Activated naive CD4-positive, alpha-beta T cell treated with anti-CD3 and anti-CD28 coated beads for 36 hours (primary cell): ENCODE measurements at regions not wholly inside any gene's neighbourhood (a gene's known extent, or its start where the extent isn't known, plus 50 kb on each side); places are given as distances from the start of the nearest gene placed in this dataset.

ENCODE experiments used
- CTCF ChIA-PET: fragments of 350-600 bp; sonication (Branson Sonifier 250); formaldehyde crosslinking; loops from one replicate; lab custom pipeline; 2021; ENCODE audit warnings: antibody characterized with exemption; lab: Charles Lee
- DNase-seq: peaks from one replicate; pipeline ENCODE4 v3.0.0-alpha.2; 2020
- H3K27ac Mint-ChIP-seq: one replicate; pipeline ENCODE4 v1.8.0; 2021; ENCODE audit warnings: mild to moderate bottlenecking, mixed read lengths
- H3K27me3 Mint-ChIP-seq: one replicate; pipeline ENCODE4 v1.8.0; 2021; ENCODE audit warnings: low read depth, mixed read lengths
- H3K36me3 Mint-ChIP-seq: one replicate; pipeline ENCODE4 v1.8.0; 2021; ENCODE audit warnings: low read depth, mixed read lengths
- H3K4me1 Mint-ChIP-seq: one replicate; pipeline ENCODE4 v1.8.0; 2021; ENCODE audit warnings: low read depth, mixed read lengths
- H3K4me3 Mint-ChIP-seq: one replicate; pipeline ENCODE4 v1.8.0; 2021; ENCODE audit warnings: mild to moderate bottlenecking, moderate library complexity, mixed read lengths
- H3K9me3 Mint-ChIP-seq: one replicate; pipeline ENCODE4 v1.8.0; 2021; ENCODE audit warnings: mixed read lengths
- intact Hi-C: fragments of 100-400 bp; cut with micrococcal nuclease; formaldehyde crosslinking; loops from one replicate; pipeline ENCODE4 v1.15.1; 2023

DNA sequence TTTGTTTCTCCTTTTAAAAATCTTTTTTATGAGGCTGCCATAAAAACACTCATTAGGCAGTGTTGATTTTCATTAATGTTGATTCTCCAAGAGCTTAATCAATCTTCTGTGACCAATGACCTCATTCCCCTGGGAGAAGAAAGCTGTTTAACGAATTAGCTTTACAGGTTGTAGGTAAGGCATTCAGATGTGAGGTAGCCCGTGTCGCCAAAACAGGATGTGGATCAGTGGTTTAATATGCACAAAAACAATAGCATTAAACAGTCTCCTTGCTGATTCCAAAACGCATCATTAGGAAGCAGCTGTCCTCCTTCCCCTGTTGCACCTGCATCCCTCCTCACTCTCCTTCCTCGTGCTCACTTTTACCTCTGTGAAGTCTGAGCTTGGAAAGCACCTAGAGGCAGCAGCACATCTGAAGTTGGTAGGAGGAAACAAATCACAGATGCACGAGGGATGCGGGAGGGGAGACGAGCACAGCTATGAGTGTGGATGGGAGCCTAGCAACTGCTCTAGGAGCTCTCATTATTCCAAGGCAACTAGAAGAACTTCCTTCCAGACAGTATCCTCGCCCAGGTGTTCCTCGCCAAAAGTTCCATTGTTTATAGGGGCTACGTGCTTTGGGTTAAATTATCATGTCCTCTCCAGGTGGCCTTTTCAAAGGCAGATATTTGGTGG lies 179.4 kb upstream of the SNX19 start:
- CTCF ChIA-PET, result interaction anchor here (0.7 kb wide), 1 partner anchor 31 kb away, joined by 3 read pairs; no protein-coding TSS in a partner anchor

GRCh38 chr11:131099013-131099412 lies 182.7 kb upstream of the SNX19 start:
- CTCF ChIA-PET, result no interaction called here
- Mint-ChIP-seq H3K4me3 (no peak overlapping the region), H3K27ac (no peak overlapping the region), H3K36me3 (no peaks in the 10 kb centered on the region), H3K27me3 (peaks cover 1% of the 10 kb centered on the region), H3K9me3 (no peaks in the 10 kb centered on the region), H3K4me1 (no peaks in the 10 kb centered on the region)
- no peak for DNase-seq
- intact Hi-C loops, result no loop called here

More for the DNA sequence above, 179.4 kb upstream of the SNX19 start:
- Mint-ChIP-seq H3K27me3 (no peaks in the 10 kb centered on the region), H3K9me3 (peaks cover 1% of the 10 kb centered on the region), H3K4me1 (no peaks in the 10 kb centered on the region), H3K4me3 (no peak overlapping the region), H3K36me3 (no peaks in the 10 kb centered on the region), H3K27ac (no peak overlapping the region)
- intact Hi-C loops, result no loop called here
- DNase-seq, result no peak

DNA sequence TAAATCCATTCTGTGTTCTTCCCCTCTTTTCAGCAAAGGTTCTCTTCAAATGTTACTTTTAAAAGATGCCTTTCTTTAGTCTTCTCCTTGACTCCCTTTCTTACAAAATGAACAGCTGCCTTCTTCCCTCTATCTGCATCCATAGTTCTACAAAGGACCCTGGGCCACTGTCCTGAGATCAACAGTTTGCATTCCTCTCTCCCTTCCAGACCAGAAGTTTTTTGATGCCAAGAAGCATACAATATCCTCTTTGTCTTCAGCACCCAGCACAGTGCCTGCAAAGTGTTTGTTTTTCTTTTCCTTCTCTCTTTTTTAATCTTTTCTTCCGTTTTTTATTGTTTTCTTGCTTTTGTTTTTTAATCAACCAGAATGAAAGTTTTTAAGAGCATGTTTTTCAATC lies 183.5 kb upstream of the SNX19 start:
- H3K27me3 Mint-ChIP-seq, result peaks cover 5% of the 10 kb centered on the region
- no peaks in the 10 kb centered on the region for H3K36me3 Mint-ChIP-seq
- no peaks in the 10 kb centered on the region for H3K9me3 Mint-ChIP-seq
- no peaks in the 10 kb centered on the region for H3K4me1 Mint-ChIP-seq
- H3K27ac Mint-ChIP-seq, result no peak overlapping the region
- no peak for DNase-seq
- H3K4me3 Mint-ChIP-seq, result no peak overlapping the region
- intact Hi-C loops, result no loop called here
- CTCF ChIA-PET, result no interaction called here

DNA sequence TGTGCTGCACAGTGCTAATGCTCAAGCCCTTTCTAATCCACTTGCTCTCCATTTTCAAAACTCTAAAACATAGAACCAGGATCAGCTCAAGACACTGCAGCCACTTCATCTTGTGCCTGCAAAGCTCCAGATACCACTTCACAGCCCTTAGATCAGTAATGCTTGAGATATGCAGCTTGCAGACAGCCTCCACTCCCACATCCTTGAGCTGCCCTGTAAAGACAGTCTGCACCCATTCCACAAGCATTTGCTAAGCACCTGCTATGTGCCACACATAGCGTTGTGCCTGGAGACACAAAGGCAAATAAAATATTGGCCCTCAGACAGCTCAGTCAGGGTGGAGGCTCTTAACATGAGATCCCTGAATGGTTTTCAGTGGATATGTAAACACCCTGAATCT lies 192.5 kb upstream of the SNX19 start:
- H3K4me3 Mint-ChIP-seq, result no peak overlapping the region
- CTCF ChIA-PET, result no interaction called here
- H3K9me3 Mint-ChIP-seq, result no peaks in the 10 kb centered on the region
- no peaks in the 10 kb centered on the region for H3K36me3 Mint-ChIP-seq
- H3K27ac Mint-ChIP-seq, result no peak overlapping the region
- intact Hi-C loops, result no loop called here
- H3K4me1 Mint-ChIP-seq, result no peaks in the 10 kb centered on the region
- no peak for DNase-seq
- peaks cover 7% of the 10 kb centered on the region for H3K27me3 Mint-ChIP-seq

DNA sequence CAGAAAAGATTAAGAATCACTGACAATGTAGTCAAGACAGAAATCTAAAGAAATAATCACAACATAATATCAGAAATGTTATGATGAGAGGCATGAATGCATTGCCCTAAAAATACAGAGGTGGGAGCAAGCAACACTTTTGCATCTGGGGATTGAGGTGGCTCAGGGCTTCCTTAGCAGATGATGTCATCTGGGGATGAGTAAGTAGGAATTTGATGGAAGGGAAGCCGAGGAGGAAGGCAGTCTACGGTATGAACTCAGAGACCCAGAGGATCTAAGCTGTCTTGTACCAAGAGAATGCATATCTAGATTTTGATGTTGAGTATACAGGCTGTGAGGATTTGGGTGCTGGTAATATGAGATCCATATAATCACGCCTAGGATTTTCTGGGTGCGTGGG lies 193.0 kb upstream of the SNX19 start:
- no peaks in the 10 kb centered on the region for H3K36me3 Mint-ChIP-seq
- no peaks in the 10 kb centered on the region for H3K4me1 Mint-ChIP-seq
- H3K27ac Mint-ChIP-seq, result no peak overlapping the region
- no peak for DNase-seq
- H3K27me3 Mint-ChIP-seq, result peaks cover 4% of the 10 kb centered on the region
- no peaks in the 10 kb centered on the region for H3K9me3 Mint-ChIP-seq
- intact Hi-C loops, result no loop called here
- CTCF ChIA-PET, result no interaction called here
- no peak overlapping the region for H3K4me3 Mint-ChIP-seq

- CTCF ChIA-PET, result no interaction called here
- no peak overlapping the region for H3K4me3 Mint-ChIP-seq
- H3K4me1 Mint-ChIP-seq, result no peaks in the 10 kb centered on the region
- H3K27ac Mint-ChIP-seq, result no peak overlapping the region
- H3K36me3 Mint-ChIP-seq, result no peaks in the 10 kb centered on the region
- no peaks in the 10 kb centered on the region for H3K9me3 Mint-ChIP-seq
- intact Hi-C loops, result no loop called here
- DNase-seq, result no peak
- peaks cover 2% of the 10 kb centered on the region for H3K27me3 Mint-ChIP-seq
Observed at GRCh38 chr11:131109790-131110189, 193.5 kb upstream of the SNX19 start.

DNA sequence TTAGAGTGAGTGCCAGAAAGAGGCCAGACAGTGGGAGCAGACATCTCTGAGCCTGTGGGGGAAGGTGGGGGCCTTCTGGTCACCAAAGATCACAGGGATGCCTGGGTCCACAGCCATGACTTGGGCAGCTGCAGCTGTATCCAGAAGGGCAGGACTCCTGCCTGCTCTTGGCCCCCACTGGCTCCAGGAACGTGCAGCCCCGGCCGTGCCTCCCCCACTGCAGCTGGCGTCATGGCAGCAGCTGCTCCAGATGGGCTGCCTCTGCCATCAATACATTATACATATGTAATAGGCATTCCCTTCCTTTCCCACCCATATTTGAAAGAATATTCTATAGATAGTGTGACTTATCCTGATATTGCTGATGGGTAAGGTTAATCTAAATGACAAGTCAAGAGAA lies 195.5 kb upstream of the SNX19 start:
- no peak overlapping the region for H3K27ac Mint-ChIP-seq
- H3K9me3 Mint-ChIP-seq, result no peaks in the 10 kb centered on the region
- H3K27me3 Mint-ChIP-seq, result no peaks in the 10 kb centered on the region
- H3K4me3 Mint-ChIP-seq, result no peak overlapping the region
- H3K36me3 Mint-ChIP-seq, result no peaks in the 10 kb centered on the region
- no peak for DNase-seq
- CTCF ChIA-PET, result no interaction called here
- intact Hi-C loops, result no loop called here
- no peaks in the 10 kb centered on the region for H3K4me1 Mint-ChIP-seq

DNA sequence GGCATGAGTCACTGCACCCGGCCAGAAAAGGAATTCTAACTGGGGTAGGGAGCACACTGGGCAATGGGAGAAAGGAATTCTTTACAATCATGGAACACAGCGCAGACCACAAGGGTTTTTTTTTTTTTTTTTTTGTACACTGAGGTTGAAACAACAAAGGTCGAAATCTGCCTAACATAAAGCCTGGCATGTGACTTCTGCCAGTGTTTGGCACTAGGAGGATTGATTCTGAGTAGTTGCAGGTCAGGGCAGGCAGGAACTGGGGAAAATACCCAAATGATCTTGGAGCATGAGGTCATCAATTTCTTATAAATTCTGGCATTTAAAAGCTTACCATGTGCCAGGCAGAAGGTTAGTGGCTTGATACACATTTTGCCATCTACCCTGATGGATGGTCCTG lies 202.0 kb upstream of the SNX19 start:
- no peak overlapping the region for H3K27ac Mint-ChIP-seq
- no peak for DNase-seq
- CTCF ChIA-PET, result no interaction called here

DNA sequence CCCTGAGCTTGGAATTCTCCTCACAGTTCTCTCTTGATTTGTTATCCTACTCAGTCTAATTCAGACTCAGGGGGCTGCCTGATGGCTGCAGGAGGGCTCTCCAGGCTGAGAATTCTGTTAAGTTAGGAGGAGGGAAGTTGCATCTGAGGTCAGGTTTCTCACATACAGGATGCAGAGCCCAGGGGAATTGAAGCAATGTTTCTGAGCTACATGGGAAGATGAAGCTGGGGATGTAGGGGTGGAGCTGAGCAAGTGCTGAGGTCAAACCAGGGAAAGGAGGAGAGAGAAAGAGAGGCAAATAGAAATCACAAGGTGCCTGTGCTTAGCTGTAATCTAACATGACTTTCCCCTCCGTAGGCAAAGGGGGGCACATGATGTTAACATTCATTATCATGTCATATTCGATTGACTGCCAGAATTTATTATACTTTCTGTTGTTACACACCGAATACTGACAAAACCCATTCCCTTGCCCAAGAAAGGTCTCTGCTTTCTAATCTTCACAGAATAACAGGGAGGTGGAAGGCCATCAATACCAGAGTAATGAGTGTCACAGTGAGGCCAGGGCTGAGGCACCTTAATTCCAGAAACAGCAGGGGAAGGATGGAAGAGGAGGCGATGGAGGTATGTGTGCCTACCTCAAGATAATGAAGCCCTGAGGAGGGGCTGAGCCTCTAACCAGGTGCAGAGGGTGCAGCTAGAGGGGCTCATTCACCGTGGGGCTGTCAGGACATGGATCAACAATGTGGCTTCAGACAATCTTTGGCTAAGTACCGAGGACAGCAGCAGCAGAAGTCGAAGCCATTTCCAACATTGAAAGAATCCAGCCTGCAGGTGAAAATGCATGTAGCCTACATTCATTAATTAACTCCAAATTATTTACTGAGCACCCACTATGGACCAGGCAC lies 205.4 kb upstream of the SNX19 start:
- H3K9me3 Mint-ChIP-seq, result peaks cover 11% of the 10 kb centered on the region
- H3K27ac Mint-ChIP-seq, result no peak overlapping the region
- no peak for DNase-seq
- intact Hi-C loops, result no loop called here
- no peak overlapping the region for H3K4me3 Mint-ChIP-seq
- H3K36me3 Mint-ChIP-seq, result no peaks in the 10 kb centered on the region
- H3K27me3 Mint-ChIP-seq, result no peaks in the 10 kb centered on the region
- no peaks in the 10 kb centered on the region for H3K4me1 Mint-ChIP-seq
- CTCF ChIA-PET, result no interaction called here

More for the DNA sequence above, 202.0 kb upstream of the SNX19 start:
- Mint-ChIP-seq H3K9me3 (no peaks in the 10 kb centered on the region), H3K4me3 (no peak overlapping the region), H3K36me3 (no peaks in the 10 kb centered on the region), H3K27me3 (no peaks in the 10 kb centered on the region), H3K4me1 (no peaks in the 10 kb centered on the region)
- intact Hi-C loops, result no loop called here

DNA sequence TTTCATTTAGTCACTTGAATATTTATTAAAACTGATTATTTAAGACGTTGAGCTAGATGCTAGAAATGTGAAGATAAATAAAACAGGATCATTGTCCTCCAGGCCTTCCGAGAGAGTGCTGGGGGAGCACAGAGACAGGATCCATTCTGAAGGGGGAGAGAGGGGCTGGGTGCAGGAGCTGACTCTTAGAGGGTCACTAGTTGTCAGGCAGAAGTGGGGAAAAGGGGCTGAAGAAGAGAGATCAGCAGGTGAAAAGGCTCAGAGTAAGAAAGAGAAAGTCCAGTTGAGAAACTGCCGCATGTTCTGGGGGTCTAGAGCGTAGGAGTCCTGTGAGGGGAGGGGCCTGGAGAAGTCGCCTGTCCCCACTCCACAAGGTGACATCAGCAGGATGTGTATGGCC lies 206.2 kb upstream of the SNX19 start:
- H3K36me3 Mint-ChIP-seq, result no peaks in the 10 kb centered on the region
- peaks cover 18% of the 10 kb centered on the region for H3K9me3 Mint-ChIP-seq
- CTCF ChIA-PET, result no interaction called here
- DNase-seq, result no peak
- intact Hi-C loops, result no loop called here
- no peak overlapping the region for H3K27ac Mint-ChIP-seq
- H3K4me3 Mint-ChIP-seq, result no peak overlapping the region
- H3K27me3 Mint-ChIP-seq, result no peaks in the 10 kb centered on the region
- H3K4me1 Mint-ChIP-seq, result no peaks in the 10 kb centered on the region

- intact Hi-C loops, result no loop called here
- no peak for DNase-seq
- CTCF ChIA-PET, result no interaction called here
- Mint-ChIP-seq H3K9me3 (peaks cover 22% of the 10 kb centered on the region), H3K36me3 (no peaks in the 10 kb centered on the region), H3K27ac (no peak overlapping the region), H3K27me3 (no peaks in the 10 kb centered on the region), H3K4me1 (no peaks in the 10 kb centered on the region), H3K4me3 (no peak overlapping the region)
Observed at GRCh38 chr11:131129474-131129873, 213.2 kb upstream of the SNX19 start.

- Mint-ChIP-seq H3K4me1 (no peaks in the 10 kb centered on the region), H3K9me3 (peaks cover 2% of the 10 kb centered on the region), H3K27me3 (peaks cover 11% of the 10 kb centered on the region), H3K27ac (no peak overlapping the region), H3K4me3 (no peak overlapping the region), H3K36me3 (no peaks in the 10 kb centered on the region)
- DNase-seq, result no peak
- intact Hi-C loops, result no loop called here
- CTCF ChIA-PET, result no interaction called here
Observed at GRCh38 chr11:131135611-131136010, 219.3 kb upstream of the SNX19 start.

DNA sequence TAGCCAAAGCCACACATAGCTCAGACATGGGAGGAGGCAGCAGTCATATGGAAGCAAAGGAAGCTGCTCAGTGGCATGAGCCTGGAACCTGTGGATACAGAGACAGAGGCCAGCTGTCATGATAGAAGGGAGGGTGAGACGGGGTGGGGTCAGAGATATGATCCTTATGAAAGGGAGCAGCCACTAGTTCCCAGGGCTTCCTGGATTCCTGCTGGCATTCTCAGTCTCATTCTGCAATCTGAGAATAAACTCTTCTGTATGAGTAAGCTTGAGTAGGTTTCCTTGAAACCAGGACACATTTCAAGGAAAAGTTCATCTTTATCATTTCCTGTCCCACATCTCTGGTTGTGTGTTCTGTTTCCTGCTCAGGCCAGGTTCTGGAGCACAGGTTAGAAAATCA lies 220.2 kb upstream of the SNX19 start:
- intact Hi-C loops, result no loop called here

More for the DNA sequence above, 220.2 kb upstream of the SNX19 start:
- H3K4me3 Mint-ChIP-seq, result no peak overlapping the region
- CTCF ChIA-PET, result no interaction called here
- no peaks in the 10 kb centered on the region for H3K4me1 Mint-ChIP-seq
- DNase-seq, result no peak
- no peak overlapping the region for H3K27ac Mint-ChIP-seq
- H3K27me3 Mint-ChIP-seq, result peaks cover 11% of the 10 kb centered on the region
- H3K9me3 Mint-ChIP-seq, result peaks cover 2% of the 10 kb centered on the region
- H3K36me3 Mint-ChIP-seq, result no peaks in the 10 kb centered on the region
